ENCODE measurements at regions not wholly inside any gene's neighbourhood (a gene's known extent, or its start where the extent isn't known, plus 50 kb on each side); places are given as distances from the start of the nearest gene placed in this dataset.
A peak's percentile ranks its signal among the peaks of the same experiment; 100 is the strongest.
"Not testable (repeated sequence)": the region's sequence is repeated elsewhere in the genome, so short reads cannot be mapped to it uniquely, and the experiment has no call there.

- no peak for DNase-seq (ENCODE audit: low spot score)
Observed at GRCh38 chr4:8735236-8736089, 136.2 kb downstream of the HMX1 start.

GRCh38 chr4:8732681-8733243 is 138.9 kb downstream of the HMX1 start:
- no peak for DNase-seq (ENCODE audit: low spot score)

GRCh38 chr4:8732092-8732491 is 139.5 kb downstream of the CPZ start:
- no peak for DNase-seq (ENCODE audit: low spot score)

GRCh38 chr4:8731364-8731763 is 138.8 kb downstream of the CPZ start:
- DNase-seq (ENCODE audit: low spot score), result no peak

- DNase-seq (ENCODE audit: low spot score), result no peak
Observed at GRCh38 chr4:8730681-8731080, 138.1 kb downstream of the CPZ start.

GRCh38 chr4:8730159-8730558 is 137.6 kb downstream of the CPZ start:
- no peak for DNase-seq (ENCODE audit: low spot score)

GRCh38 chr4:8729408-8730149 is 137.0 kb downstream of the CPZ start:
- no peak for DNase-seq (ENCODE audit: low spot score)

- peak; percentile 42 for DNase-seq (ENCODE audit: low spot score)
Observed at GRCh38 chr4:8728536-8729407, 136.2 kb downstream of the CPZ start.

- peak; percentile 34 for DNase-seq (ENCODE audit: low spot score)
Observed at GRCh38 chr4:8727546-8728510, 135.3 kb downstream of the CPZ start.

GRCh38 chr4:8727131-8727530 is 134.6 kb downstream of the CPZ start:
- no peak for DNase-seq (ENCODE audit: low spot score)

GRCh38 chr4:8726344-8726851 is 133.8 kb downstream of the CPZ start:
- peak; percentile 39 for DNase-seq (ENCODE audit: low spot score)

- DNase-seq (ENCODE audit: low spot score), result no peak
Observed at GRCh38 chr4:8725845-8726244, 133.3 kb downstream of the CPZ start.

- DNase-seq (ENCODE audit: low spot score), result peak; percentile 53
Observed at GRCh38 chr4:8725071-8725841, 132.7 kb downstream of the CPZ start.

- no peak for DNase-seq (ENCODE audit: low spot score)
Observed at GRCh38 chr4:8724436-8725070, 132.0 kb downstream of the CPZ start.

GRCh38 chr4:8723222-8723980 is 130.8 kb downstream of the CPZ start:
- DNase-seq (ENCODE audit: low spot score), result peak; percentile 44

GRCh38 chr4:8722556-8722955 is 130.0 kb downstream of the CPZ start:
- DNase-seq (ENCODE audit: low spot score), result no peak

- DNase-seq (ENCODE audit: low spot score), result no peak
Observed at GRCh38 chr4:8721621-8722020, 129.1 kb downstream of the CPZ start.

- no peak for DNase-seq (ENCODE audit: low spot score)
Observed at GRCh38 chr4:8719421-8719820, 126.9 kb downstream of the CPZ start.

- not testable (repeated sequence) for DNase-seq (ENCODE audit: low spot score)
Observed at GRCh38 chr4:8717470-8717869, 124.9 kb downstream of the CPZ start.

Data from ecto neural progenitor cell (in vitro differentiated cells).